Stimulated activated CD8-positive, alpha-beta memory T cell treated with anti-CD3 and anti-CD28 coated beads, Interleukin-7, amount 100 ng/mL, for 24 hours (primary cell): ENCODE measurements at regions not wholly inside any gene's neighbourhood (a gene's known extent, or its start where the extent isn't known, plus 50 kb on each side); places are given as distances from the start of the nearest gene placed in this dataset.

Experiments used
- DNase-seq: peaks from one replicate; pipeline ENCODE4 v3.0.0-alpha.2; 2020; ENCODE audit warnings: low read depth

- no peak for DNase-seq
Measured at GRCh38 chr16:7093511-7093910, 239.1 kb upstream of the RBFOX1 start.

- no peak for DNase-seq
Measured at GRCh38 chr16:7090628-7091115, 242.0 kb upstream of the RBFOX1 start.

GRCh38 chr16:7089751-7090150 lies 242.9 kb upstream of the RBFOX1 start:
- no peak for DNase-seq

- DNase-seq: no peak
Measured at GRCh38 chr16:7088711-7089110, 243.9 kb upstream of the RBFOX1 start.

GRCh38 chr16:7086822-7087616 lies 245.6 kb upstream of the RBFOX1 start:
- DNase-seq: no peak

- no peak for DNase-seq
Measured at GRCh38 chr16:7085776-7086175, 246.9 kb upstream of the RBFOX1 start.

- no peak for DNase-seq
Measured at GRCh38 chr16:7083096-7083495, 249.5 kb upstream of the RBFOX1 start.

- DNase-seq: no peak
Measured at GRCh38 chr16:7077636-7078035, 255.0 kb upstream of the RBFOX1 start.

- no peak for DNase-seq
Measured at GRCh38 chr16:7074715-7075114, 257.9 kb upstream of the RBFOX1 start.

- no peak for DNase-seq
Measured at GRCh38 chr16:7057458-7057857, 275.2 kb upstream of the RBFOX1 start.

- DNase-seq: no peak
Measured at GRCh38 chr16:7055443-7055842, 277.2 kb upstream of the RBFOX1 start.

GRCh38 chr16:7051591-7052349 lies 280.9 kb upstream of the RBFOX1 start:
- DNase-seq: no peak

GRCh38 chr16:7044331-7044730 lies 288.3 kb upstream of the RBFOX1 start:
- no peak for DNase-seq

GRCh38 chr16:7038475-7038874 lies 294.2 kb upstream of the RBFOX1 start:
- DNase-seq: no peak

- no peak for DNase-seq
Measured at GRCh38 chr16:7037495-7037894, 295.1 kb upstream of the RBFOX1 start.

- DNase-seq: no peak
Measured at GRCh38 chr16:7031031-7031430, 301.6 kb upstream of the RBFOX1 start.

GRCh38 chr16:7027401-7027800 lies 305.2 kb upstream of the RBFOX1 start:
- no peak for DNase-seq

GRCh38 chr16:7026639-7027038 lies 306.0 kb upstream of the RBFOX1 start:
- DNase-seq: no peak

GRCh38 chr16:7025616-7026190 lies 306.9 kb upstream of the RBFOX1 start:
- peak; percentile 9 for DNase-seq

GRCh38 chr16:7021653-7022275 lies 310.9 kb upstream of the RBFOX1 start:
- DNase-seq: no peak

- no peak for DNase-seq
Measured at GRCh38 chr16:7017006-7017662, 315.5 kb upstream of the RBFOX1 start.

GRCh38 chr16:7014756-7015155 lies 317.9 kb upstream of the RBFOX1 start:
- DNase-seq: no peak
